ENCODE measurements at regions not wholly inside any gene's neighbourhood (a gene's known extent, or its start where the extent isn't known, plus 50 kb on each side); places are given as distances from the start of the nearest gene placed in this dataset.

GRCh38 chr4:35237924-35238323 lies 1006.4 kb downstream of the ARAP2 start:
- ATAC-seq (ENCODE audit: low FRiP score) (no peak), DNase-seq (ENCODE audit: low spot score) (no peak)
- no peak for TF ChIP-seq CTCF (IDR thresholded peaks at IDR 0.05)

GRCh38 chr4:35238793-35239192 lies 1005.5 kb downstream of the ARAP2 start:
- ATAC-seq (ENCODE audit: low FRiP score) (no peak), DNase-seq (ENCODE audit: low spot score) (no peak)
- no peak for TF ChIP-seq CTCF (IDR thresholded peaks at IDR 0.05)

- ATAC-seq (ENCODE audit: low FRiP score) (no peak), DNase-seq (ENCODE audit: low spot score) (no peak)
- no peak for TF ChIP-seq CTCF (IDR thresholded peaks at IDR 0.05)
These were observed 997.8 kb downstream of the ARAP2 start for GRCh38 chr4:35246493-35246892.

GRCh38 chr4:35247047-35247446 lies 997.3 kb downstream of the ARAP2 start:
- DNase-seq (ENCODE audit: low spot score) (no peak), ATAC-seq (ENCODE audit: low FRiP score) (no peak)
- no peak for TF ChIP-seq CTCF (IDR thresholded peaks at IDR 0.05)

- no peak for TF ChIP-seq CTCF (IDR thresholded peaks at IDR 0.05)
- no peak for DNase-seq (ENCODE audit: low spot score)
- no peak for ATAC-seq (ENCODE audit: low FRiP score)
These were observed 994.0 kb downstream of the ARAP2 start for GRCh38 chr4:35250331-35250730.

- ATAC-seq (ENCODE audit: low FRiP score) (no peak), DNase-seq (ENCODE audit: low spot score) (no peak)
- no peak for TF ChIP-seq CTCF (IDR thresholded peaks at IDR 0.05)
These were observed 993.6 kb downstream of the ARAP2 start for GRCh38 chr4:35250761-35251160.

GRCh38 chr4:35252071-35252470 lies 992.2 kb downstream of the ARAP2 start:
- TF ChIP-seq CTCF (IDR thresholded peaks at IDR 0.05), result no peak
- DNase-seq (ENCODE audit: low spot score) (no peak), ATAC-seq (ENCODE audit: low FRiP score) (no peak)

All from omental fat pad (tissue), 3 donors.